HEK293 (cell line): ENCODE measurements at regions not wholly inside any gene's neighbourhood (a gene's known extent, or its start where the extent isn't known, plus 50 kb on each side); places are given as distances from the start of the nearest gene placed in this dataset.
A peak's percentile ranks its signal among the peaks of the same experiment; 100 is the strongest.

Source experiments
- CTCF ChIA-PET: fragments of 350-600 bp; formaldehyde crosslinking; extraction: SDS; loops from one replicate; lab custom pipeline; 2021; ENCODE audit warnings: antibody characterized with exemption; lab: Yijun Ruan, JAX
- POLR2A ChIA-PET: fragments of 300-600 bp; formaldehyde crosslinking; extraction: SDS; loops from one replicate; lab custom pipeline; 2020; ENCODE audit warnings: antibody characterized with exemption, inconsistent platforms; lab: Yijun Ruan, JAX
- H3K27ac ChIP-seq: fragments of 200-500 bp; sonication (Bioruptor generic); 2 replicates; pipeline ENCODE4 v1.5.1; 2014; ENCODE audit warnings: low read depth, low read length, control low read depth, inconsistent platforms; ENCODE audit errors: extremely low read depth
- H3K36me3 ChIP-seq, 2 experiments: fragments of 200-500 bp in 1 of 2; sonication (Bioruptor generic) in 1 of 2; 1 replicate in 1 of 2; 2 replicates in 1 of 2; pipeline ENCODE4 v1.5.1; 2014 to 2017; ENCODE audit warnings: inconsistent platforms in 2 of 2, low read length in 2 of 2; ENCODE audit not compliant: control insufficient read depth in 2 of 2, insufficient read depth in 1 of 2
- H3K4me1 ChIP-seq: fragments of 200-500 bp; sonication (Bioruptor generic); 2 replicates; pipeline ENCODE4 v1.5.1; 2014; ENCODE audit warnings: mild to moderate bottlenecking, low read length, inconsistent platforms; ENCODE audit not compliant: control insufficient read depth, insufficient read depth
- H3K4me3 ChIP-seq: 2 replicates; pipeline ENCODE4 v1.5.1; 2011; ENCODE audit warnings: low read depth, mild to moderate bottlenecking, control low read depth, low read length, moderate library complexity
- H3K9me3 ChIP-seq: fragments of 200-500 bp; sonication (Bioruptor generic); 2 replicates; pipeline ENCODE4 v1.5.1; 2014; ENCODE audit warnings: low read depth, low read length, inconsistent platforms; ENCODE audit not compliant: control insufficient read depth, insufficient read depth
- HOXD13 ChIP-seq: sonication (generic); formaldehyde crosslinking; IDR thresholded peaks from 2 replicates; pipeline ENCODE4 v1.8.0; 2022; ENCODE audit warnings: missing genetic modification reagents, borderline replicate concordance
- KLF8 ChIP-seq: fragments of 450-650 bp; formaldehyde crosslinking; IDR thresholded peaks from 2 replicates; pipeline ENCODE4 v1.5.1; 2016; ENCODE audit warnings: missing biosample characterization, missing genetic modification characterization
- YY1 ChIP-seq: fragments of 450-650 bp; formaldehyde crosslinking; IDR thresholded peaks from 2 replicates; pipeline ENCODE4 v1.5.1; 2018; ENCODE audit warnings: missing biosample characterization, missing genetic modification characterization
- YY2 ChIP-seq: fragments of 450-650 bp; formaldehyde crosslinking; IDR thresholded peaks from 2 replicates; pipeline ENCODE4 v1.5.1; 2016; ENCODE audit warnings: missing biosample characterization, missing genetic modification characterization
- ZBTB20 ChIP-seq: fragments of 450-650 bp; formaldehyde crosslinking; IDR thresholded peaks from 2 replicates; pipeline ENCODE4 v1.5.1; 2016; ENCODE audit warnings: missing biosample characterization, missing genetic modification characterization
- ZBTB21 ChIP-seq: fragments of 450-650 bp; formaldehyde crosslinking; IDR thresholded peaks from 2 replicates; pipeline ENCODE4 v1.5.1; 2017; ENCODE audit warnings: missing biosample characterization, missing genetic modification characterization
- ZFP37 ChIP-seq: fragments of 450-650 bp; formaldehyde crosslinking; IDR thresholded peaks from 2 replicates; pipeline ENCODE4 v1.5.1; 2016; ENCODE audit warnings: missing biosample characterization, missing genetic modification characterization
- ZFP69B ChIP-seq: fragments of 450-650 bp; formaldehyde crosslinking; IDR thresholded peaks from 2 replicates; pipeline ENCODE4 v1.5.1; 2016; ENCODE audit warnings: missing biosample characterization, missing genetic modification characterization
- ZNF114 ChIP-seq: fragments of 450-650 bp; formaldehyde crosslinking; IDR thresholded peaks from 2 replicates; pipeline ENCODE4 v1.5.0; 2017; ENCODE audit warnings: missing biosample characterization, missing genetic modification characterization
- ZNF174 ChIP-seq: fragments of 450-650 bp; formaldehyde crosslinking; IDR thresholded peaks from 2 replicates; pipeline ENCODE4 v1.5.0; 2017; ENCODE audit warnings: missing biosample characterization, mild to moderate bottlenecking, missing genetic modification characterization
- ZNF2 ChIP-seq: fragments of 450-650 bp; formaldehyde crosslinking; IDR thresholded peaks from 2 replicates; pipeline ENCODE4 v1.5.1; 2016; ENCODE audit warnings: missing biosample characterization, missing genetic modification characterization
- ZNF354C ChIP-seq: fragments of 450-650 bp; formaldehyde crosslinking; IDR thresholded peaks from 2 replicates; pipeline ENCODE4 v1.5.1; 2016; ENCODE audit warnings: missing biosample characterization, missing genetic modification characterization, low read depth, borderline replicate concordance
- ZNF366 ChIP-seq: fragments of 450-650 bp; formaldehyde crosslinking; conservative IDR thresholded peaks from 2 replicates; pipeline ENCODE4 v1.5.1; 2016; ENCODE audit warnings: missing biosample characterization, missing genetic modification characterization
- ZNF555 ChIP-seq: fragments of 450-650 bp; formaldehyde crosslinking; conservative IDR thresholded peaks from 2 replicates; pipeline ENCODE4 v1.5.1; 2017; ENCODE audit warnings: missing biosample characterization, mild to moderate bottlenecking, missing genetic modification characterization, inconsistent platforms
- ZNF629 ChIP-seq: fragments of 450-650 bp; formaldehyde crosslinking; IDR thresholded peaks from 2 replicates; pipeline ENCODE4 v1.5.1; 2017; ENCODE audit warnings: missing biosample characterization, missing genetic modification characterization
- ZNF654 ChIP-seq: fragments of 450-650 bp; formaldehyde crosslinking; IDR thresholded peaks from 2 replicates; pipeline ENCODE4 v1.5.1; 2016; ENCODE audit warnings: low read depth, missing biosample characterization, missing genetic modification characterization
- TF ChIP-seq, protein P1 (sequence below): fragments of 450-650 bp; formaldehyde crosslinking; IDR thresholded peaks from 2 replicates; pipeline ENCODE4 v1.5.1; 2016; ENCODE audit warnings: missing biosample characterization, missing genetic modification characterization
- TF ChIP-seq, protein P2 (sequence below): fragments of 450-650 bp; formaldehyde crosslinking; IDR thresholded peaks from 2 replicates; pipeline ENCODE4 v1.5.1; 2016; ENCODE audit warnings: missing biosample characterization, missing genetic modification characterization, low read depth
- TF ChIP-seq, protein P3 (sequence below): fragments of 450-650 bp; IDR thresholded peaks from 2 replicates; pipeline ENCODE4 v1.5.1; 2018; ENCODE audit warnings: missing biosample characterization, mild to moderate bottlenecking, missing genetic modification characterization
- TF ChIP-seq, protein P4 (sequence below): fragments of 450-650 bp; formaldehyde crosslinking; IDR thresholded peaks from 2 replicates; pipeline ENCODE4 v1.5.1; 2016; ENCODE audit warnings: missing biosample characterization, missing genetic modification characterization
- TF ChIP-seq, protein P5 (sequence below): fragments of 450-650 bp; formaldehyde crosslinking; IDR thresholded peaks from 2 replicates; pipeline ENCODE4 v1.5.1; 2016; ENCODE audit warnings: missing biosample characterization, missing genetic modification characterization

DNA sequence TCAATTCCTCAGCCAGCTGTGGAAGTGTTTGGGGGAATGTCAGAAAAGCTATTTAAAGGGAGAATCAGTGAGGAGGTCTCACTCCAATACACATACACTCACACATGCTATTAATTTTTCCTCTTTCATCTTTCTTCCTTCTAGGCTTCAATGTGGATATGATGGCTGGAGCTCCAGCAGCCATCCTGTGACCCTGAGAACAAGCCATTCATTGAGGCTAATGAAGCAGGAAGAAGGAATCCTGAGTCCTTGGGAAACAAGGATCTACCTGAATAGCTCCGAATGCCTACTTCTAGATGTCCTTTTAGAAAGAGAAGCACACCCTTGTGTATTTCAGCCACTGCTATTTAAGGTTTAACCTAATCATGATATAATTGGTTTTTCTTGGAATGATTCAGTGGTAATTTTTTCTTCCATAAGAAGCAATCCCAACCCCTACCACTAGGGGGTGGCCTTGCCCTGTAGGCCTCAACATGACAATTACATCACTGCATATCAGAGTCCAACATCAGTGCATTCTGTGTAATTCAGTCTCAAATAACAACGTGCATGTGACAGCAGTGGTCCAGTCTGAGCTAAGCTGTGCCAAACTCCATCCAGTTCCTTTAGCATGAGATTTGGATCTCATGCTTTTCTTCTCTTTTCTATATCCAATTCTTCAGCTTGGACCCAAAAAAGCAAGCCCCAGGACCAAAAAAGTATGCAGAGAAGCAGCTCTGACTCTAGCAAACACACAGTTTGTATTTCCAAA, 85.3 kb upstream of the ANKRD1 start (continued):
- TF ChIP-seq, protein P1, sequence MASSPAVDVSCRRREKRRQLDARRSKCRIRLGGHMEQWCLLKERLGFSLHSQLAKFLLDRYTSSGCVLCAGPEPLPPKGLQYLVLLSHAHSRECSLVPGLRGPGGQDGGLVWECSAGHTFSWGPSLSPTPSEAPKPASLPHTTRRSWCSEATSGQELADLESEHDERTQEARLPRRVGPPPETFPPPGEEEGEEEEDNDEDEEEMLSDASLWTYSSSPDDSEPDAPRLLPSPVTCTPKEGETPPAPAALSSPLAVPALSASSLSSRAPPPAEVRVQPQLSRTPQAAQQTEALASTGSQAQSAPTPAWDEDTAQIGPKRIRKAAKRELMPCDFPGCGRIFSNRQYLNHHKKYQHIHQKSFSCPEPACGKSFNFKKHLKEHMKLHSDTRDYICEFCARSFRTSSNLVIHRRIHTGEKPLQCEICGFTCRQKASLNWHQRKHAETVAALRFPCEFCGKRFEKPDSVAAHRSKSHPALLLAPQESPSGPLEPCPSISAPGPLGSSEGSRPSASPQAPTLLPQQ (tag by site-specific recombination), result 0 out of 2 replicates have a peak, but pooled peaks have one; percentile 17
- peak; percentile 81 for TF ChIP-seq ZNF629 (tag by site-specific recombination)
- no peak for TF ChIP-seq ZBTB20 (tag by site-specific recombination)
- TF ChIP-seq ZNF2 (tag by site-specific recombination), result 0 out of 2 replicates have a peak, but pooled peaks have one; percentile 53
- no peak for TF ChIP-seq HOXD13
- TF ChIP-seq, protein P2, sequence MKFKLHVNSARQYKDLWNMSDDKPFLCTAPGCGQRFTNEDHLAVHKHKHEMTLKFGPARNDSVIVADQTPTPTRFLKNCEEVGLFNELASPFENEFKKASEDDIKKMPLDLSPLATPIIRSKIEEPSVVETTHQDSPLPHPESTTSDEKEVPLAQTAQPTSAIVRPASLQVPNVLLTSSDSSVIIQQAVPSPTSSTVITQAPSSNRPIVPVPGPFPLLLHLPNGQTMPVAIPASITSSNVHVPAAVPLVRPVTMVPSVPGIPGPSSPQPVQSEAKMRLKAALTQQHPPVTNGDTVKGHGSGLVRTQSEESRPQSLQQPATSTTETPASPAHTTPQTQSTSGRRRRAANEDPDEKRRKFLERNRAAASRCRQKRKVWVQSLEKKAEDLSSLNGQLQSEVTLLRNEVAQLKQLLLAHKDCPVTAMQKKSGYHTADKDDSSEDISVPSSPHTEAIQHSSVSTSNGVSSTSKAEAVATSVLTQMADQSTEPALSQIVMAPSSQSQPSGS, result peak; percentile 89
- no peak for TF ChIP-seq YY1 (tag by site-specific recombination)
- peak; percentile 48; the same call in 1 of the 2 replicates for TF ChIP-seq KLF8 (tag by site-specific recombination)
- TF ChIP-seq, protein P3, sequence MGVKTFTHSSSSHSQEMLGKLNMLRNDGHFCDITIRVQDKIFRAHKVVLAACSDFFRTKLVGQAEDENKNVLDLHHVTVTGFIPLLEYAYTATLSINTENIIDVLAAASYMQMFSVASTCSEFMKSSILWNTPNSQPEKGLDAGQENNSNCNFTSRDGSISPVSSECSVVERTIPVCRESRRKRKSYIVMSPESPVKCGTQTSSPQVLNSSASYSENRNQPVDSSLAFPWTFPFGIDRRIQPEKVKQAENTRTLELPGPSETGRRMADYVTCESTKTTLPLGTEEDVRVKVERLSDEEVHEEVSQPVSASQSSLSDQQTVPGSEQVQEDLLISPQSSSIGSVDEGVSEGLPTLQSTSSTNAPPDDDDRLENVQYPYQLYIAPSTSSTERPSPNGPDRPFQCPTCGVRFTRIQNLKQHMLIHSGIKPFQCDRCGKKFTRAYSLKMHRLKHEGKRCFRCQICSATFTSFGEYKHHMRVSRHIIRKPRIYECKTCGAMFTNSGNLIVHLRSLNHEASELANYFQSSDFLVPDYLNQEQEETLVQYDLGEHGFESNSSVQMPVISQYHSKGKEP (tag by site-specific recombination), result peak; percentile 94
- 0 out of 2 replicates have a peak, but pooled peaks have one; percentile 29 for TF ChIP-seq ZBTB21 (tag by site-specific recombination)
- 0 out of 2 replicates have a peak, but pooled peaks have one; percentile 52 for TF ChIP-seq ZFP37 (tag by site-specific recombination)
- no peak for TF ChIP-seq ZNF174 (tag by site-specific recombination)
- peak; percentile 30; the same call in 1 of the 2 replicates for TF ChIP-seq ZNF366 (tag by site-specific recombination)
- peak; percentile 89 for TF ChIP-seq ZNF654
- TF ChIP-seq, protein P4, sequence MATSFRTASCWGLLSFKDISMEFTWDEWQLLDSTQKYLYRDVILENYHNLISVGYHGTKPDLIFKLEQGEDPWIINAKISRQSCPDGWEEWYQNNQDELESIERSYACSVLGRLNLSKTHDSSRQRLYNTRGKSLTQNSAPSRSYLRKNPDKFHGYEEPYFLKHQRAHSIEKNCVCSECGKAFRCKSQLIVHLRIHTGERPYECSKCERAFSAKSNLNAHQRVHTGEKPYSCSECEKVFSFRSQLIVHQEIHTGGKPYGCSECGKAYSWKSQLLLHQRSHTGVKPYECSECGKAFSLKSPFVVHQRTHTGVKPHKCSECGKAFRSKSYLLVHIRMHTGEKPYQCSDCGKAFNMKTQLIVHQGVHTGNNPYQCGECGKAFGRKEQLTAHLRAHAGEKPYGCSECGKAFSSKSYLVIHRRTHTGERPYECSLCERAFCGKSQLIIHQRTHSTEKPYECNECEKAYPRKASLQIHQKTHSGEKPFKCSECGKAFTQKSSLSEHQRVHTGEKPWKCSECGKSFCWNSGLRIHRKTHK (tag by site-specific recombination), result no peak

DNA sequence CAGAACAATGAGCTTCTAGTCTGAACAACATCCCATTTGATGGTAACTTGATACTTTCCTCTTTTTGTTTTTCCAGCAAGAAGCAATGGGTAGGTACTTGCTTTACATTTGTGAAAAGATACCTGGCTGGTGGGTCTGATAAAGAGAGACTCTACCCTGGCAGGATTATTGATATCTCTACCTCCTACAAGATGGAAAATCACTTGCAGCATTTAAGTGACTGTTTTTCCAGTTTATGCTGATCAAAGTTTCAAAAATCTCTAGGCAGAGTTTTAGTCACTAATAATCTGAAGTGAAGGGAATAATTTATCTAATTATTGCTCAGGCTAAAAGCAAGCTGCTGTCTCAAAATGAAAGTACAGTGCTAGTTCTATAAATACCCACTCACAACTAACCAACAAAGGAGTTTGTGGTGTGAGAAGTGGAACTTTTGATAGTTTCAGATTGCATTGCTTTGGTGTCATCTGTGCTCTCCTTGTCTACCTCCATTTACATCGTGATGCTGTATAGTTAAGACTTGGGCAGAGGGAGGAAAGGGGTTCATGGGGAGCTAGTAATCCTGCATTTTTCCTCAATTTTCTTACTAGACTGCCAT, 86.0 kb upstream of the ANKRD1 start:
- Histone ChIP-seq H3K4me3 (no peak overlapping the region), H3K36me3 (no peaks in the 10 kb centered on the region), H3K9me3 (no peaks in the 10 kb centered on the region), H3K4me1 (no peaks in the 10 kb centered on the region), H3K27ac (no peak overlapping the region)
- CTCF ChIA-PET, result interaction anchor here (0.5 to 4.1 kb wide), 39 partner anchors 9 to 321 kb away, joined by 3 to 87 read pairs (median 5); partner anchors contain the start of gene PCGF5
- POLR2A ChIA-PET, result interaction anchor here (0.6 kb wide), 1 partner anchor 244 kb away, joined by 4 read pairs; no protein-coding TSS in a partner anchor
- TF ChIP-seq YY2 (tag by site-specific recombination) (no peak), ZFP69B (tag by site-specific recombination) (no peak), ZNF354C (no peak), ZNF555 (tag by site-specific recombination) (no peak), ZNF114 (tag by site-specific recombination) (no peak)
- TF ChIP-seq, protein P4 (tag by site-specific recombination), result no peak
- TF ChIP-seq, protein P5, sequence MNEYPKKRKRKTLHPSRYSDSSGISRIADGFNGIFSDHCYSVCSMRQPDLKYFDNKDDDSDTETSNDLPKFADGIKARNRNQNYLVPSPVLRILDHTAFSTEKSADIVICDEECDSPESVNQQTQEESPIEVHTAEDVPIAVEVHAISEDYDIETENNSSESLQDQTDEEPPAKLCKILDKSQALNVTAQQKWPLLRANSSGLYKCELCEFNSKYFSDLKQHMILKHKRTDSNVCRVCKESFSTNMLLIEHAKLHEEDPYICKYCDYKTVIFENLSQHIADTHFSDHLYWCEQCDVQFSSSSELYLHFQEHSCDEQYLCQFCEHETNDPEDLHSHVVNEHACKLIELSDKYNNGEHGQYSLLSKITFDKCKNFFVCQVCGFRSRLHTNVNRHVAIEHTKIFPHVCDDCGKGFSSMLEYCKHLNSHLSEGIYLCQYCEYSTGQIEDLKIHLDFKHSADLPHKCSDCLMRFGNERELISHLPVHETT (tag by site-specific recombination), result no peak
